ENCODE measurements at regions not wholly inside any gene's neighbourhood (a gene's known extent, or its start where the extent isn't known, plus 50 kb on each side); places are given as distances from the start of the nearest gene placed in this dataset.

DNA sequence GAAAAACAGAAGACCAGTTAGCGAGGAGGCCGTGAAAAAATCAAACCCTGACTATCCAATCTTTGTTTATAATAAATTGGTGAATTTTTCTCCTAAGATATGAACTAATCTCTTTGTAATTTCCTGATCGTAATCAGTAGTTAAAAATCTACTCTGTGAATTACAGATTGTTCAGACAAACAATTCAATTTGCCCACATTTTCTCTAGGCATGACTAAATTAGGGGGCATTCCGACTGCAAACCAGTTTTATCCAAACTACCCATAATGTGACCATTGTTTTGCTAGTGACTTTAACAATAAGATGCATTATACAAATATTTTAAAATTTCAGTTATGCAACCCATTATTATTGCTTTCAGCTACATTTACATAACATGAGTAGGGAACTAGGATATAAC is 546.9 kb upstream of the ADAMTS5 start:
- TF ChIP-seq, protein P1, sequence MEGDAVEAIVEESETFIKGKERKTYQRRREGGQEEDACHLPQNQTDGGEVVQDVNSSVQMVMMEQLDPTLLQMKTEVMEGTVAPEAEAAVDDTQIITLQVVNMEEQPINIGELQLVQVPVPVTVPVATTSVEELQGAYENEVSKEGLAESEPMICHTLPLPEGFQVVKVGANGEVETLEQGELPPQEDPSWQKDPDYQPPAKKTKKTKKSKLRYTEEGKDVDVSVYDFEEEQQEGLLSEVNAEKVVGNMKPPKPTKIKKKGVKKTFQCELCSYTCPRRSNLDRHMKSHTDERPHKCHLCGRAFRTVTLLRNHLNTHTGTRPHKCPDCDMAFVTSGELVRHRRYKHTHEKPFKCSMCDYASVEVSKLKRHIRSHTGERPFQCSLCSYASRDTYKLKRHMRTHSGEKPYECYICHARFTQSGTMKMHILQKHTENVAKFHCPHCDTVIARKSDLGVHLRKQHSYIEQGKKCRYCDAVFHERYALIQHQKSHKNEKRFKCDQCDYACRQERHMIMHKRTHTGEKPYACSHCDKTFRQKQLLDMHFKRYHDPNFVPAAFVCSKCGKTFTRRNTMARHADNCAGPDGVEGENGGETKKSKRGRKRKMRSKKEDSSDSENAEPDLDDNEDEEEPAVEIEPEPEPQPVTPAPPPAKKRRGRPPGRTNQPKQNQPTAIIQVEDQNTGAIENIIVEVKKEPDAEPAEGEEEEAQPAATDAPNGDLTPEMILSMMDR (IDR thresholded peaks at IDR 0.05; ENCODE audit: insufficient read depth, low read length), result no peak
- H3K4me3 ChIP-seq (ENCODE audit: low read depth, low read length), result no peak overlapping the region
- DNase-seq (ENCODE audit: low read depth), result no peak

DNA sequence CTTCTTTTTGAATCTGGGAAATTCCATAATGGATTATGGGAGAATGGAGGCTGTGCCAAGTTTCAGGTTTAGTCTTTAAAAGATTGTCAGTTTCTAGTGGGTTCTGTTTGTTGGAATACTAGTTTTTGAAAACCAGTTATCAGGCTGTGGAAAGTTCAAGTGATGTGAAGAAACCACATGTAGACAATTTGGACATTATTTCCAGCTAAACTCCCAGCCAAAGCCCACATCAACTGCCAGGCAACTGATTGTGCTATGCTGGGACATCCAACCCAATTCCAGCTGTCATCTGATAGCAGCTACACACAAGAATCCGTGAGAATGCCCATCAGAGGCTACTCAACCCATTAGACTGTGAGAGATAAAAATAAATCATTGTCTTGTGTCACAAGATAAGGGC is 546.1 kb upstream of the ADAMTS5 start:
- DNase-seq (ENCODE audit: low read depth), result peak; percentile 82
- TF ChIP-seq, protein P1 (IDR thresholded peaks at IDR 0.05; ENCODE audit: insufficient read depth, low read length), result no peak
- no peak overlapping the region for H3K4me3 ChIP-seq (ENCODE audit: low read depth, low read length)

DNA sequence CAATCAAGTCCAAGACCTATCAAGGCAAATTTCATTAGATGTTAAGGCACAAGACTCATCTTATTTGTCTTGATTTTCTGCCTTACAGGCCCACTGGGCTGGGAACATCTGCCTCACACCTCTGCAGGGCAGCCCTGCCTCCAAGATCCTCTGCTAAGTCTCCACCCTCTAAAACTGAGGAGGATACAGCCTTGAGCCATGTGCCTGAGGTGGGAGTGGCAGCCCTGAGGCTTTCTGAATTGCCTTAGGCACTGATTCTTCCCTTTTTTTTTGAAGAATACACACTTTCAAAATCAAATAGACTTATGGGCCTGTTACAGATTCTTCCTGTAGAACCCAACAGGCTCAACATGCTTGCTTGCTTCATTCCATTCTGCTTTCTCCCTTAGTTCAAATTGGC is 544.3 kb upstream of the ADAMTS5 start:
- TF ChIP-seq, protein P1 (IDR thresholded peaks at IDR 0.05; ENCODE audit: insufficient read depth, low read length), result no peak
- no peak for DNase-seq (ENCODE audit: low read depth)
- no peak overlapping the region for H3K4me3 ChIP-seq (ENCODE audit: low read depth, low read length)

DNA sequence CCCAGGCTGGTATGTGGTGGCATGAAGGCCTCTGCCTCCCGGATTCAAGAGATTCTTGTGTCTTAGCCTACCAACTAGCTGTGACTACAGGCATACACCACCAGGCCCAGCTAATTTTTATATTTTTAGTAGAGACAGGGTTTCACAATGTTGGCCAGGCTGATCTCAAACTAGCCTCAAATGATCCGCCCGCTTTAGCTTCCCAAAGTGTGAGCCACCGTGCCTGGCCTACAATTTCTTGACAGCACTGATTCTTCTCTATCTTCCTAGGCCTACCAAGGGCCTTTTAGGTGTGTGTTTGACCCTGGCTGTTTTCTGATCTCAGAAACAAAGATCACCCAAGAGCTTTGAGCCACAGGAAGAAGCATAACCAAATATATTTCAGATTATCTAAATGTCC is 540.8 kb upstream of the ADAMTS5 start:
- TF ChIP-seq, protein P1 (IDR thresholded peaks at IDR 0.05; ENCODE audit: insufficient read depth, low read length), result no peak
- H3K4me3 ChIP-seq (ENCODE audit: low read depth, low read length), result no peak overlapping the region
- peak; percentile 21 for DNase-seq (ENCODE audit: low read depth)

DNA sequence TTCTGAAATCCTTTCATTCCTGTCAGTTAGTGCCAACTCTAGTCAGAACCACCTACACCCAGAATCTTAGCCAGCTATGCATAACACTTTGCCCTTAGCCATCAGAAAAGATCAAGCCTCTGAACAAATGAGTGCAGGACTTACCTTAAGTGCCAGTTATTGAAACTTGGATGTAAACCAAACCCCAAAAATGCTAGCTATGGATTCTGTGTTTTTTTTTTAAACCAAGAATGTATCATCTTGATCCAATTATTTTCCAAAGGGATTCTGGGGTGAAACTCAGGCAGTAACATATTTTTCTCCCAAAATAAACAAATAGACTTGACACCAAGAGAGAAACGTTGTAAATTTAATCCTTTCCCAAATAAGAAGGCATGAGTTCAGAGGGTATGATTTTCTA is 538.6 kb upstream of the ADAMTS5 start:
- TF ChIP-seq, protein P1 (IDR thresholded peaks at IDR 0.05; ENCODE audit: insufficient read depth, low read length), result no peak

DNA sequence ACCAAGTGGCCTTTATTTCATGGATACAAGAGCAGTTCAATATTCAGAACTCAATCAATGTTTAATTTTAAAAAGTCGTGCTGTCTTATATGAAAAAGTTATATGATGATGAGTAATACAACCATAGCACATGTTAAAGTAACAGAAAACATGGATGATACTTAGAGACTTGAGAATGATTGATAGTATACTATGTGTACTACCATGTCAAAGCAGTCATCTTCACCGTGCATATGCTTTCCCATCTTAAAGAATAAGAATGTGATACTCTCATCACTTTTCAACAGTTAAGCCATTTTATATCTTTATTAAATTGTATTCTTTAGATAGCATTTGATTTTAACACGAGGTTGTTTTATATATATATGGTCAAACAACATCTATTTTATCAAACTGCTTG is 535.9 kb upstream of the ADAMTS5 start:
- DNase-seq (ENCODE audit: low read depth), result no peak
- H3K4me3 ChIP-seq (ENCODE audit: low read depth, low read length), result no peak overlapping the region
- TF ChIP-seq, protein P1 (IDR thresholded peaks at IDR 0.05; ENCODE audit: insufficient read depth, low read length), result no peak

More for the DNA sequence above, 538.6 kb upstream of the ADAMTS5 start:
- DNase-seq (ENCODE audit: low read depth), result peak; percentile 95
- no peak overlapping the region for H3K4me3 ChIP-seq (ENCODE audit: low read depth, low read length)

DNA sequence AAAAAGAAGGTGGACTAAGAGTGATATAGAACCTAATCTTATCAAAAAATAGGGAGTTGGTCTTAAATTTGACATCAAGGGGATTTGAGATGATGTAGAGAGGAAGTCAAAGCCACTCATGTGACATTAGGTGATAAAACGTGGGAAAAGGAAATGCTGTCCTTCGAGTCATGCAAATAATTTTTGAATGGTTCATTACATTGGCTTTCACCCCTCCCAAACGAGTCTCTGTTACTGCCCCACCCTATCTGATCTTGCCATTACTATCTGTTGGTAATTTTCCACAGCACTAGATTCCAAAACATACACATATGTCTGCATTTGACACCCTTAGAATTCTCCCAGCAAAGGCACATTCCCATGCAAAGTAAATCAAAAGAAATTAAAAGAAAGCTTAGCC is 531.1 kb upstream of the ADAMTS5 start:
- no peak overlapping the region for H3K4me3 ChIP-seq (ENCODE audit: low read depth, low read length)
- peak; percentile 54 for DNase-seq (ENCODE audit: low read depth)
- TF ChIP-seq, protein P1 (IDR thresholded peaks at IDR 0.05; ENCODE audit: insufficient read depth, low read length), result no peak
